Hepatocyte (in vitro differentiated cells): ENCODE measurements at regions not wholly inside any gene's neighbourhood (a gene's known extent, or its start where the extent isn't known, plus 50 kb on each side); places are given as distances from the start of the nearest gene placed in this dataset.

Experiments
- DNase-seq: peaks from one replicate; pipeline ENCODE4 v3.0.0-alpha.2; 2016; ENCODE audit warnings: low spot score
- H2AFZ ChIP-seq: fragments of 200-600 bp; sonication (generic); 2 replicates; pipeline ENCODE4 v1.6.0; 2016; ENCODE audit warnings: antibody characterized with exemption, mild to moderate bottlenecking
- H3K27ac ChIP-seq: fragments of 200-600 bp; sonication (generic); 2 replicates; pipeline ENCODE4 v1.5.1; 2016; ENCODE audit warnings: mild to moderate bottlenecking
- H3K27me3 ChIP-seq: fragments of 200-600 bp; sonication (generic); 2 replicates; pipeline ENCODE4 v1.6.1; 2016
- H3K36me3 ChIP-seq: fragments of 200-600 bp; sonication (generic); replicated peaks from 2 replicates; pipeline ENCODE4 v1.5.1; 2016; ENCODE audit warnings: low read depth; ENCODE audit not compliant: insufficient read depth
- H3K4me1 ChIP-seq: fragments of 200-600 bp; sonication (generic); 2 replicates; pipeline ENCODE4 v1.5.1; 2016; ENCODE audit warnings: mild to moderate bottlenecking, moderate library complexity; ENCODE audit not compliant: insufficient read depth
- H3K4me2 ChIP-seq: fragments of 200-600 bp; sonication (generic); 2 replicates; pipeline ENCODE4 v1.6.0; 2016
- H3K4me3 ChIP-seq: fragments of 200-600 bp; sonication (generic); 2 replicates; pipeline ENCODE4 v1.5.1; 2016; ENCODE audit warnings: mild to moderate bottlenecking
- H3K79me2 ChIP-seq: fragments of 200-600 bp; sonication (generic); 2 replicates; pipeline ENCODE4 v1.6.0; 2017; ENCODE audit warnings: mild to moderate bottlenecking
- H3K9me2 ChIP-seq: fragments of 200-600 bp; sonication (generic); replicated peaks from 2 replicates; pipeline ENCODE4 v1.6.0; 2017; ENCODE audit warnings: mild to moderate bottlenecking; ENCODE audit not compliant: insufficient read depth
- H3K9me3 ChIP-seq: fragments of 200-600 bp; sonication (generic); 2 replicates; pipeline ENCODE4 v1.5.1; 2016; ENCODE audit warnings: low read depth, mild to moderate bottlenecking
- H4K20me1 ChIP-seq: fragments of 200-600 bp; sonication (generic); 2 replicates; pipeline ENCODE4 v1.6.0; 2016; ENCODE audit warnings: mild to moderate bottlenecking; ENCODE audit not compliant: insufficient read depth, poor library complexity, severe bottlenecking
- CTCF ChIP-seq: fragments of 200-600 bp; sonication (generic); IDR thresholded peaks from 2 replicates; pipeline ENCODE4 v1.5.1; 2016; ENCODE audit warnings: antibody characterized with exemption, mild to moderate bottlenecking; ENCODE audit not compliant: poor library complexity
- EZH2 ChIP-seq: fragments of 200-600 bp; sonication (generic); IDR thresholded peaks from 2 replicates; pipeline ENCODE4 v1.6.1; 2016; ENCODE audit warnings: antibody characterized with exemption, mild to moderate bottlenecking, borderline replicate concordance
- EZH2phosphoT487 ChIP-seq: fragments of 200-600 bp; sonication (generic); IDR thresholded peaks from one replicate; pipeline ENCODE4 v1.6.1; 2018; ENCODE audit warnings: antibody characterized with exemption, mild to moderate bottlenecking, low read depth, moderate library complexity; ENCODE audit not compliant: unreplicated experiment, severe bottlenecking
- WGBS: methylation state at CpG from one replicate; pipeline ENCODE4 v1.1.6; 2016; ENCODE audit warnings: low lambda C conversion rate; ENCODE audit errors: missing lambda C conversion rate; 5-methylcytosine and 5-hydroxymethylcytosine counted together

GRCh38 chr20:52294106-52294628 lies 102.6 kb upstream of the ZFP64 start:
- H3K4me1 ChIP-seq: no peaks in the 10 kb centered on the region
- no peaks in the 10 kb centered on the region for H3K79me2 ChIP-seq
- no peaks in the 10 kb centered on the region for H3K36me3 ChIP-seq
- H3K9me3 ChIP-seq: no peaks in the 10 kb centered on the region
- DNase-seq: no peak
- no peaks in the 10 kb centered on the region for H4K20me1 ChIP-seq
- H2AFZ ChIP-seq: no peak overlapping the region
- no peaks in the 10 kb centered on the region for H3K9me2 ChIP-seq
- H3K4me3 ChIP-seq: no peak overlapping the region
- H3K27me3 ChIP-seq: no peaks in the 10 kb centered on the region
- no peak overlapping the region for H3K4me2 ChIP-seq
- WGBS: 76% methylated on average over 2 of the region's 2 CpGs
- H3K27ac ChIP-seq: no peak overlapping the region
- TF ChIP-seq CTCF: no peak
- TF ChIP-seq EZH2phosphoT487: no peak
- TF ChIP-seq EZH2: no peak

- Histone ChIP-seq H3K27me3 (no peaks in the 10 kb centered on the region), H3K4me3 (no peak overlapping the region), H3K79me2 (no peaks in the 10 kb centered on the region), H4K20me1 (no peaks in the 10 kb centered on the region), H3K36me3 (no peaks in the 10 kb centered on the region), H3K27ac (no peak overlapping the region), H2AFZ (no peak overlapping the region), H3K4me1 (no peaks in the 10 kb centered on the region), H3K9me3 (no peaks in the 10 kb centered on the region), H3K4me2 (no peak overlapping the region), H3K9me2 (no peaks in the 10 kb centered on the region)
- TF ChIP-seq CTCF (no peak), EZH2 (no peak), EZH2phosphoT487 (no peak)
- DNase-seq: no peak
- WGBS: 86% methylated on average over 12 of the region's 12 CpGs
Measured at GRCh38 chr20:52291109-52291508, 99.5 kb upstream of the ZFP64 start.

DNA sequence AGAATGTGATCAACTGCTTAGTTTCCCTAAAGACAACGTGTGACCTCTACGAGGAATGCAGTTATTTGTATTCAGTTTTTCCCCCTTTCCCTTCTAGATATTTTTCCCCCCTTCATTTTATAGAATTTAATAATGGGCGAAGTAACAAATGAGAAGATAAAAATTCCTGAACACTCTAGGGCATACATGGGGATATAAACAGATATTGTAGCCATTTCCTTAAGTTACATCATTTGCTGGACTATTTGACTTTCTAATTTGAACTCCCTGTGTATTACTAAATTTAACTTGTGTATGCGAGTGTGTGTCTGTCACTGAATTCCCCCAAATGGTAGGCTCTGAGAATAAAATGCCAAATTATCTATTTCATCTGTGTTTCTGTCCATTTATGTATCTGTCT lies 99.0 kb upstream of the ZFP64 start:
- H3K4me1 ChIP-seq: no peaks in the 10 kb centered on the region
- no peaks in the 10 kb centered on the region for H3K9me2 ChIP-seq
- H3K27me3 ChIP-seq: no peaks in the 10 kb centered on the region
- no peaks in the 10 kb centered on the region for H3K36me3 ChIP-seq
- H3K4me2 ChIP-seq: no peak overlapping the region
- WGBS: 79% methylated on average over 4 of the region's 4 CpGs
- H3K9me3 ChIP-seq: no peaks in the 10 kb centered on the region
- no peaks in the 10 kb centered on the region for H4K20me1 ChIP-seq
- no peak overlapping the region for H3K4me3 ChIP-seq
- H2AFZ ChIP-seq: no peak overlapping the region
- TF ChIP-seq EZH2phosphoT487: no peak
- no peak for TF ChIP-seq EZH2
- TF ChIP-seq CTCF: no peak
- no peak overlapping the region for H3K27ac ChIP-seq
- H3K79me2 ChIP-seq: no peaks in the 10 kb centered on the region
- DNase-seq: no peak

DNA sequence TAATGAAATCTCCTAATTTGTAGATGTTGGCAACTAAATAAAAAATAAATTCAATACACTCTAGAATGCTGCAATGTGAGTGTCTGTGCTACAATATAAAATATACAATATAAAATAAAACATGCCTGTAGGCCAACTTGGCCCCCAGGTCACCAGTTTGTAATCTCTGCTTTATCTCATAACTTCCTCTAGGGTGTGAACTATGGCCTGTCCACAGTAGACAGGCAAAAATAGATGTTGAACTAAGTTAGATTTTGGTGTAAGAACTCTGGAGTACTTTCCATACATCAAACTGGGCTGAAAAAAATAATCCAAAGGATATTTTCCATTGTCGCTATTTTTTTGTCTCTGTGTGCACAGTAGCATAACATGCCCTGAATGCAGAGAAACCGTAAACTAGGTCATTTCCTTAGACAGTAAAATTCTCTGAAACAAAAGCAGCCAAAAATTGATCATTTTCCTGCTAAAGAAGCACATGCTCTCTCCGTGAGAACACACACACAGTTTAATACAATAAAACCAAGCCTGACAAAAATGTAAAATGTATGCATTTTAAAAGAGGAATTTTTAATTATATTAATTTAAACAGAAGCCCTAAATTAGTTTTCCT lies 98.5 kb upstream of the ZFP64 start:
- no peaks in the 10 kb centered on the region for H3K9me3 ChIP-seq
- 85% methylated on average over 3 of the region's 3 CpGs for WGBS
- H3K27ac ChIP-seq: no peak overlapping the region
- TF ChIP-seq EZH2 (no peak), CTCF (no peak), EZH2phosphoT487 (no peak)
- no peak overlapping the region for H3K4me3 ChIP-seq
- H3K79me2 ChIP-seq: no peaks in the 10 kb centered on the region
- H3K27me3 ChIP-seq: peaks cover 2% of the 10 kb centered on the region
- no peaks in the 10 kb centered on the region for H3K4me1 ChIP-seq
- DNase-seq: no peak
- no peaks in the 10 kb centered on the region for H3K36me3 ChIP-seq
- no peaks in the 10 kb centered on the region for H4K20me1 ChIP-seq
- H2AFZ ChIP-seq: no peak overlapping the region
- H3K4me2 ChIP-seq: no peak overlapping the region
- no peaks in the 10 kb centered on the region for H3K9me2 ChIP-seq
